MCF 10A (cell line): ENCODE measurements at regions not wholly inside any gene's neighbourhood (a gene's known extent, or its start where the extent isn't known, plus 50 kb on each side); places are given as distances from the start of the nearest gene placed in this dataset.

ENCODE experiments used
- BruUV-seq: library from RNA; stranded (reverse); fragments of 400-500 nt; replicated peaks from 2 replicates; lab custom pipeline; 2021; lab: Mats Ljungman, UMichigan
- CTCF ChIA-PET: fragments of 300-600 bp; sonication (Branson Sonifier 250); formaldehyde crosslinking; extraction: SDS; loops from one replicate; lab custom pipeline; 2021; ENCODE audit warnings: antibody characterized with exemption, inconsistent platforms; lab: Yijun Ruan, JAX
- POLR2A ChIA-PET: fragments of 300-600, 350-650 bp; sonication (Branson Sonifier 250); formaldehyde crosslinking; extraction: SDS; loops from one replicate; lab custom pipeline; 2020; ENCODE audit warnings: antibody characterized with exemption, inconsistent platforms; lab: Yijun Ruan, JAX
- DNase-seq: peaks from one replicate; pipeline ENCODE4 v3.0.0-alpha.2; 2018; ENCODE audit not compliant: unreplicated experiment
- H3K27ac Mint-ChIP-seq: one replicate; pipeline ENCODE4 v1.8.0; 2022; ENCODE audit warnings: mild to moderate bottlenecking, low read depth, mixed read lengths; ENCODE audit not compliant: unreplicated experiment
- H3K27me3 Mint-ChIP-seq: one replicate; pipeline ENCODE4 v1.8.0; 2022; ENCODE audit warnings: mixed read lengths; ENCODE audit not compliant: insufficient read depth, unreplicated experiment
- H3K36me3 Mint-ChIP-seq: one replicate; pipeline ENCODE4 v1.8.0; 2022; ENCODE audit warnings: mild to moderate bottlenecking, moderate library complexity, mixed read lengths; ENCODE audit not compliant: insufficient read depth, unreplicated experiment
- H3K4me1 Mint-ChIP-seq: one replicate; pipeline ENCODE4 v1.8.0; 2022; ENCODE audit warnings: mixed read lengths; ENCODE audit not compliant: insufficient read depth, unreplicated experiment
- H3K4me3 Mint-ChIP-seq: one replicate; pipeline ENCODE4 v1.8.0; 2022; ENCODE audit warnings: mild to moderate bottlenecking, moderate library complexity, mixed read lengths; ENCODE audit not compliant: unreplicated experiment
- H3K9me3 Mint-ChIP-seq: one replicate; pipeline ENCODE4 v1.8.0; 2022; ENCODE audit warnings: mixed read lengths; ENCODE audit not compliant: unreplicated experiment
- CTCF ChIP-seq: fragments of 200-600 bp; IDR thresholded peaks from one replicate; pipeline ENCODE4 v1.8.0; 2022; ENCODE audit warnings: antibody characterized with exemption, mild to moderate bottlenecking; ENCODE audit not compliant: unreplicated experiment
- intact Hi-C: fragments of 100-400 bp; cut with micrococcal nuclease; formaldehyde crosslinking; loops from 2 replicates; pipeline ENCODE4 v1.14.1; 2022

GRCh38 chr3:17795280-17795679, 52.8 kb upstream of the TBC1D5 start:
- Mint-ChIP-seq H3K4me1 (no peaks in the 10 kb centered on the region), H3K9me3 (peaks cover 8% of the 10 kb centered on the region), H3K27me3 (no peaks in the 10 kb centered on the region), H3K4me3 (no peak overlapping the region), H3K27ac (no peak overlapping the region), H3K36me3 (no peaks in the 10 kb centered on the region)
- TF ChIP-seq CTCF = no peak
- CTCF ChIA-PET = no interaction called here
- intact Hi-C loops = no loop called here
- POLR2A ChIA-PET = no interaction called here
- no TSS peak for BruUV-seq
- DNase-seq = no peak

GRCh38 chr3:17793542-17794195, 51.2 kb upstream of the TBC1D5 start:
- H3K9me3 Mint-ChIP-seq = peaks cover 8% of the 10 kb centered on the region
- no peaks in the 10 kb centered on the region for H3K36me3 Mint-ChIP-seq
- H3K4me3 Mint-ChIP-seq = no peak overlapping the region
- no peak overlapping the region for H3K27ac Mint-ChIP-seq
- no TSS peak for BruUV-seq
- ChIA-PET POLR2A (interaction anchor here (0.8 kb wide), 1 partner anchor 51 kb away, joined by 4 read pairs; the partner anchor contains the start of gene TBC1D5), CTCF (interaction anchor here (0.5 to 1.3 kb wide), 2 partner anchors 48 to 364 kb away, joined by 4 to 7 read pairs; no protein-coding TSS in a partner anchor)
- intact Hi-C loops = no loop called here
- H3K27me3 Mint-ChIP-seq = no peaks in the 10 kb centered on the region
- no peak for TF ChIP-seq CTCF
- no peaks in the 10 kb centered on the region for H3K4me1 Mint-ChIP-seq
- no peak for DNase-seq
